OCI-LY7 (cell line): ENCODE measurements at regions not wholly inside any gene's neighbourhood (a gene's known extent, or its start where the extent isn't known, plus 50 kb on each side); places are given as distances from the start of the nearest gene placed in this dataset.
"Not testable (repeated sequence)": the region's sequence is repeated elsewhere in the genome, so short reads cannot be mapped to it uniquely, and the experiment has no call there.

ENCODE experiments used
- BruUV-seq: library from RNA; stranded (reverse); fragments of 400-500 nt; replicated peaks from 2 replicates; lab custom pipeline; 2021; lab: Mats Ljungman, UMichigan
- CTCF ChIA-PET: fragments of 300-600 bp; sonication (Branson Sonifier 250); formaldehyde crosslinking; loops from one replicate; lab custom pipeline; 2022; ENCODE audit warnings: antibody characterized with exemption; ENCODE audit not compliant: unreplicated experiment; lab: Charles Lee
- POLR2A ChIA-PET: fragments of 300-600 bp; sonication (Branson Sonifier 250); formaldehyde crosslinking; loops from one replicate; lab custom pipeline; 2022; ENCODE audit warnings: antibody characterized with exemption; lab: Charles Lee
- DNase-seq: peaks from one replicate; pipeline ENCODE4 v3.0.0-alpha.2; 2015; ENCODE audit warnings: low spot score
- H2AFZ ChIP-seq: fragments of 200-600 bp; sonication (generic), shearing (Covaris generic); 2 replicates; pipeline ENCODE4 v1.6.1; 2014; ENCODE audit warnings: mild to moderate bottlenecking, antibody characterized with exemption, low read length, moderate library complexity
- H3K27ac ChIP-seq: fragments of 200-600 bp; sonication (generic); 2 replicates; pipeline ENCODE4 v1.5.1; 2014; ENCODE audit warnings: mixed run types, low read depth, mild to moderate bottlenecking, moderate library complexity, low read length, inconsistent platforms; ENCODE audit not compliant: poor library complexity, severe bottlenecking
- H3K36me3 ChIP-seq: fragments of 200-600 bp; sonication (generic); 2 replicates; pipeline ENCODE4 v1.6.1; 2014; ENCODE audit warnings: mild to moderate bottlenecking, antibody characterized with exemption, low read length, moderate library complexity, mixed read lengths; ENCODE audit not compliant: insufficient read depth
- H3K4me1 ChIP-seq: fragments of 200-600 bp; sonication (generic); 2 replicates; pipeline ENCODE4 v1.5.1; 2014; ENCODE audit warnings: mild to moderate bottlenecking, low read length; ENCODE audit not compliant: insufficient read depth, poor library complexity, severe bottlenecking
- H3K4me2 ChIP-seq: fragments of 200-600 bp; sonication (generic); 2 replicates; pipeline ENCODE4 v1.6.1; 2014; ENCODE audit warnings: mild to moderate bottlenecking, low read length
- H3K4me3 ChIP-seq: fragments of 200-600 bp; sonication (generic); 2 replicates; pipeline ENCODE4 v1.5.1; 2014; ENCODE audit warnings: mild to moderate bottlenecking, low read depth, low read length; ENCODE audit not compliant: poor library complexity, severe bottlenecking
- H3K79me2 ChIP-seq: fragments of 200-600 bp; sonication (generic); 2 replicates; pipeline ENCODE4 v1.6.1; 2016; ENCODE audit warnings: low read depth, mild to moderate bottlenecking, low read length, moderate library complexity, mixed read lengths; ENCODE audit not compliant: insufficient read depth
- H3K9me2 ChIP-seq: fragments of 200-600 bp; sonication (generic); 2 replicates; pipeline ENCODE4 v1.6.1; 2016; ENCODE audit warnings: mild to moderate bottlenecking, low read length, mixed read lengths; ENCODE audit not compliant: insufficient read depth
- H3K9me3 ChIP-seq: fragments of 200-600 bp; sonication (generic); 2 replicates; pipeline ENCODE4 v1.6.1; 2014; ENCODE audit warnings: mild to moderate bottlenecking, mixed run types, low read length, mixed read lengths
- H4K20me1 ChIP-seq: fragments of 200-600 bp; sonication (generic); 2 replicates; pipeline ENCODE4 v1.6.1; 2014; ENCODE audit warnings: mild to moderate bottlenecking, antibody characterized with exemption, low read length, moderate library complexity, mixed read lengths; ENCODE audit not compliant: insufficient read depth
- EZH2phosphoT487 ChIP-seq: fragments of 200-600 bp; sonication (generic); IDR thresholded peaks from 2 replicates; pipeline ENCODE4 v1.6.1; 2018; ENCODE audit warnings: low read depth, borderline replicate concordance, mild to moderate bottlenecking, mixed run types, antibody characterized with exemption, low read length, moderate library complexity, mixed read lengths
- intact Hi-C: fragments of 100-400 bp; cut with micrococcal nuclease; formaldehyde crosslinking; loops from one replicate; pipeline ENCODE4 v1.10.0; 2022; ENCODE audit not compliant: unreplicated experiment
- TF ChIP-seq, protein P1 (sequence below): fragments of 200-600 bp; sonication (generic); conservative IDR thresholded peaks from 2 replicates; pipeline ENCODE4 v1.5.1; 2014; ENCODE audit warnings: mild to moderate bottlenecking, antibody characterized with exemption, low read length, moderate library complexity, mixed read lengths

DNA sequence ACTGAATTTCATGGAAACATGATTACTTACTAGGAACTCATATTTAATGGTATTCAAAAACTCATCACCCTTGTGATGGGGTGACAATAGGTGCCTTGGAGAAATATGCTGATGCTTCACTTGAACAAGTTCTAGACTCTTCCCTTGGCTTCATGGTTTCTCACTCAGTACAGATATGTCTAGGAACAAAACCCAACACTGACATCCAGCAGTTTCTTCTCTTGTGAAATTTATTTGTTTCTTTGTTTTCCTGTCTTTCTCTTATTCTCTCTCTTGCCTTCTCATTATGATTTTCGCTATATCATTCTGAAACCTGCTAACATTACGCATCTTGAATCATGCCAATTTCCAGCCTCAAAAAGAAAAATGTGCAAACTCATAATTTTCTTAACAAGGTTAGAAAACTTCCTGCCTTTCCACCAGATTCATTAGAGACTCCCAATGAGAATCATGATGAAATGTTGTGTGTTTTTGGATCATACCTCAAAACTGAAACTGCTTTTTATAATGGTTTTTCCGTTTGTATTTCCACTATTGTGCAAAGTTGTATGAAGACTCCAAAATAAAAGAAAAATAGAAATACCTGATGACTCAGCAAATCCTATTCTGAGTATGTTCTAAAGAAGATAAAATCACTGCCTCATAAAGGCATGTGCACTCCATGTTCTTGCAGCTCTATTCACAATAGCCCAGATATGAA lies 1021.5 kb downstream of the TMEM121 start:
- no peaks in the 10 kb centered on the region for H3K36me3 ChIP-seq
- intact Hi-C loops: no loop called here
- H3K9me2 ChIP-seq: no peaks in the 10 kb centered on the region
- no peak for DNase-seq
- POLR2A ChIA-PET: no interaction called here
- no peaks in the 10 kb centered on the region for H4K20me1 ChIP-seq
- no peak for TF ChIP-seq EZH2phosphoT487
- TF ChIP-seq, protein P1, sequence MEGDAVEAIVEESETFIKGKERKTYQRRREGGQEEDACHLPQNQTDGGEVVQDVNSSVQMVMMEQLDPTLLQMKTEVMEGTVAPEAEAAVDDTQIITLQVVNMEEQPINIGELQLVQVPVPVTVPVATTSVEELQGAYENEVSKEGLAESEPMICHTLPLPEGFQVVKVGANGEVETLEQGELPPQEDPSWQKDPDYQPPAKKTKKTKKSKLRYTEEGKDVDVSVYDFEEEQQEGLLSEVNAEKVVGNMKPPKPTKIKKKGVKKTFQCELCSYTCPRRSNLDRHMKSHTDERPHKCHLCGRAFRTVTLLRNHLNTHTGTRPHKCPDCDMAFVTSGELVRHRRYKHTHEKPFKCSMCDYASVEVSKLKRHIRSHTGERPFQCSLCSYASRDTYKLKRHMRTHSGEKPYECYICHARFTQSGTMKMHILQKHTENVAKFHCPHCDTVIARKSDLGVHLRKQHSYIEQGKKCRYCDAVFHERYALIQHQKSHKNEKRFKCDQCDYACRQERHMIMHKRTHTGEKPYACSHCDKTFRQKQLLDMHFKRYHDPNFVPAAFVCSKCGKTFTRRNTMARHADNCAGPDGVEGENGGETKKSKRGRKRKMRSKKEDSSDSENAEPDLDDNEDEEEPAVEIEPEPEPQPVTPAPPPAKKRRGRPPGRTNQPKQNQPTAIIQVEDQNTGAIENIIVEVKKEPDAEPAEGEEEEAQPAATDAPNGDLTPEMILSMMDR: no peak
- H2AFZ ChIP-seq: no peak overlapping the region
- H3K4me3 ChIP-seq: no peak overlapping the region
- H3K4me1 ChIP-seq: no peaks in the 10 kb centered on the region
- CTCF ChIA-PET: no interaction called here
- no peak overlapping the region for H3K4me2 ChIP-seq
- BruUV-seq: no TSS peak
- H3K79me2 ChIP-seq: no peaks in the 10 kb centered on the region
- H3K9me3 ChIP-seq: no peaks in the 10 kb centered on the region
- H3K27ac ChIP-seq: no peak overlapping the region

- CTCF ChIA-PET: no interaction called here
- no peak overlapping the region for H3K27ac ChIP-seq
- TF ChIP-seq EZH2phosphoT487: no peak
- TF ChIP-seq, protein P1: no peak
Observed at GRCh38 chr14:106549064-106549463, 1022.7 kb downstream of the TMEM121 start.

GRCh38 chr14:106551265-106551664 lies 1024.9 kb downstream of the TMEM121 start:
- ChIA-PET POLR2A (no interaction called here), CTCF (no interaction called here)
- peak; percentile 32 for DNase-seq
- Histone ChIP-seq H3K4me3 (no peak overlapping the region), H3K9me3 (no peaks in the 10 kb centered on the region), H4K20me1 (no peaks in the 10 kb centered on the region), H3K79me2 (no peaks in the 10 kb centered on the region), H3K9me2 (no peaks in the 10 kb centered on the region), H3K27ac (no peak overlapping the region), H3K4me1 (no peaks in the 10 kb centered on the region), H3K36me3 (no peaks in the 10 kb centered on the region), H2AFZ (no peak overlapping the region), H3K4me2 (no peak overlapping the region)
- TF ChIP-seq EZH2phosphoT487: no peak
- TF ChIP-seq, protein P1: peak; percentile 39; the same call in 1 of the 2 replicates
- intact Hi-C loops: no loop called here
- no TSS peak for BruUV-seq

More at GRCh38 chr14:106549064-106549463, 1022.7 kb downstream of the TMEM121 start:
- POLR2A ChIA-PET: no interaction called here
- no peaks in the 10 kb centered on the region for H3K9me3 ChIP-seq
- no peaks in the 10 kb centered on the region for H4K20me1 ChIP-seq
- BruUV-seq: no TSS peak
- intact Hi-C loops: no loop called here
- no peak overlapping the region for H2AFZ ChIP-seq
- H3K36me3 ChIP-seq: no peaks in the 10 kb centered on the region
- no peak for DNase-seq
- H3K4me2 ChIP-seq: no peak overlapping the region
- no peaks in the 10 kb centered on the region for H3K9me2 ChIP-seq
- H3K4me3 ChIP-seq: no peak overlapping the region
- no peaks in the 10 kb centered on the region for H3K79me2 ChIP-seq
- no peaks in the 10 kb centered on the region for H3K4me1 ChIP-seq

GRCh38 chr14:106556211-106556610 lies 1029.8 kb downstream of the TMEM121 start:
- CTCF ChIA-PET, H4K20me1 ChIP-seq, H3K4me1 ChIP-seq, POLR2A ChIA-PET, BruUV-seq, H3K79me2 ChIP-seq, H3K9me2 ChIP-seq, DNase-seq, H3K4me3 ChIP-seq, H3K36me3 ChIP-seq, intact Hi-C loops, H3K4me2 ChIP-seq, H3K27ac ChIP-seq, H3K9me3 ChIP-seq, H2AFZ ChIP-seq: not testable (repeated sequence)
